Neural progenitor cell (in vitro differentiated cells): ENCODE measurements at regions not wholly inside any gene's neighbourhood (a gene's known extent, or its start where the extent isn't known, plus 50 kb on each side); places are given as distances from the start of the nearest gene placed in this dataset.

Experiments
- DNase-seq: peaks from one replicate; pipeline ENCODE4 v3.0.0-alpha.2; 2016; ENCODE audit warnings: low spot score
- H2AFZ ChIP-seq: fragments of 200-600 bp; sonication (generic); replicated peaks from 2 replicates; pipeline ENCODE4 v1.6.1; 2016; ENCODE audit warnings: antibody characterized with exemption
- H3F3A ChIP-seq: fragments of 200-600 bp; sonication (generic); 2 replicates; pipeline ENCODE4 v1.6.1; 2016; ENCODE audit warnings: antibody characterized with exemption, low read depth
- H3K27ac ChIP-seq: fragments of 200-600 bp; sonication (generic); 2 replicates; pipeline ENCODE4 v1.5.1; 2016; ENCODE audit warnings: mild to moderate bottlenecking
- H3K27me3 ChIP-seq: fragments of 200-600 bp; sonication (generic); 2 replicates; pipeline ENCODE4 v1.6.1; 2016; ENCODE audit warnings: mild to moderate bottlenecking, moderate library complexity
- H3K36me3 ChIP-seq: fragments of 200-600 bp; sonication (generic); 2 replicates; pipeline ENCODE4 v1.5.1; 2016
- H3K4me1 ChIP-seq: fragments of 200-600 bp; sonication (generic); 2 replicates; pipeline ENCODE4 v1.6.1; 2016; ENCODE audit warnings: mixed run types
- H3K4me2 ChIP-seq: fragments of 200-600 bp; sonication (generic); 2 replicates; pipeline ENCODE4 v1.6.1; 2016
- H3K4me3 ChIP-seq: fragments of 200-600 bp; sonication (generic); 2 replicates; pipeline ENCODE4 v1.5.1; 2016
- H3K79me2 ChIP-seq: fragments of 200-600 bp; sonication (generic); 2 replicates; pipeline ENCODE4 v1.6.1; 2016; ENCODE audit warnings: low read depth
- H3K9ac ChIP-seq: fragments of 200-600 bp; sonication (generic); 2 replicates; pipeline ENCODE4 v1.6.1; 2016
- H3K9me3 ChIP-seq: fragments of 200-600 bp; sonication (generic); 2 replicates; pipeline ENCODE4 v1.5.1; 2016; ENCODE audit warnings: low read depth
- H4K20me1 ChIP-seq: fragments of 200-600 bp; sonication (generic); 2 replicates; pipeline ENCODE4 v1.6.1; 2016; ENCODE audit warnings: low read depth
- H3K27ac Mint-ChIP-seq: 3 replicates; pipeline ENCODE4 v1.8.0; 2021; ENCODE audit warnings: mixed read lengths
- H3K27me3 Mint-ChIP-seq: 2 replicates; pipeline ENCODE4 v1.8.0; 2022; ENCODE audit warnings: low read depth, mild to moderate bottlenecking, inconsistent platforms, moderate library complexity, mixed read lengths; ENCODE audit not compliant: insufficient read depth
- H3K36me3 Mint-ChIP-seq: 3 replicates; pipeline ENCODE4 v1.8.0; 2021; ENCODE audit warnings: mixed read lengths
- H3K4me1 Mint-ChIP-seq: 3 replicates; pipeline ENCODE4 v1.8.0; 2021; ENCODE audit warnings: mixed read lengths
- H3K4me3 Mint-ChIP-seq: 3 replicates; pipeline ENCODE4 v1.8.0; 2021; ENCODE audit warnings: mild to moderate bottlenecking, moderate library complexity, mixed read lengths
- H3K9me3 Mint-ChIP-seq: 3 replicates; pipeline ENCODE4 v1.8.0; 2020; ENCODE audit warnings: mixed read lengths
- CTCF ChIP-seq: fragments of 200-600 bp; sonication (generic); IDR thresholded peaks from 2 replicates; pipeline ENCODE4 v1.5.1; 2017; ENCODE audit warnings: antibody characterized with exemption, mild to moderate bottlenecking
- EZH2 ChIP-seq: fragments of 200-600 bp; sonication (generic); IDR thresholded peaks from 2 replicates; pipeline ENCODE4 v1.6.1; 2017; ENCODE audit warnings: antibody characterized with exemption, mild to moderate bottlenecking, moderate library complexity
- EZH2phosphoT487 ChIP-seq: fragments of 200-600 bp; sonication (generic); IDR thresholded peaks from 2 replicates; pipeline ENCODE4 v1.6.1; 2017; ENCODE audit warnings: antibody characterized with exemption

- H3K4me2 ChIP-seq, result no peak overlapping the region
- DNase-seq, result no peak
- no peak overlapping the region for H3K4me3 Mint-ChIP-seq
- no peak overlapping the region for H3K4me3 ChIP-seq
- no peak for TF ChIP-seq CTCF
- TF ChIP-seq EZH2phosphoT487, result no peak
- no peak for TF ChIP-seq EZH2
- H3K36me3 Mint-ChIP-seq, result peaks cover 3% of the 10 kb centered on the region
- no peaks in the 10 kb centered on the region for H3K4me1 ChIP-seq
- peaks cover 32% of the 10 kb centered on the region for H3K27me3 Mint-ChIP-seq
- H2AFZ ChIP-seq, result no peak overlapping the region
- no peaks in the 10 kb centered on the region for H3K27me3 ChIP-seq
- H3F3A ChIP-seq, result no peaks in the 10 kb centered on the region
- H3K4me1 Mint-ChIP-seq, result no peaks in the 10 kb centered on the region
- H3K27ac ChIP-seq, result no peak overlapping the region
- no peaks in the 10 kb centered on the region for H3K9me3 ChIP-seq
- no peaks in the 10 kb centered on the region for H4K20me1 ChIP-seq
- H3K9ac ChIP-seq, result no peak overlapping the region
- H3K79me2 ChIP-seq, result no peaks in the 10 kb centered on the region
- no peak overlapping the region for H3K27ac Mint-ChIP-seq
- peaks cover 13% of the 10 kb centered on the region for H3K9me3 Mint-ChIP-seq
- H3K36me3 ChIP-seq, result no peaks in the 10 kb centered on the region
These were observed 120.7 kb upstream of the SOX1 start for GRCh38 chr13:111946214-111946613.

DNA sequence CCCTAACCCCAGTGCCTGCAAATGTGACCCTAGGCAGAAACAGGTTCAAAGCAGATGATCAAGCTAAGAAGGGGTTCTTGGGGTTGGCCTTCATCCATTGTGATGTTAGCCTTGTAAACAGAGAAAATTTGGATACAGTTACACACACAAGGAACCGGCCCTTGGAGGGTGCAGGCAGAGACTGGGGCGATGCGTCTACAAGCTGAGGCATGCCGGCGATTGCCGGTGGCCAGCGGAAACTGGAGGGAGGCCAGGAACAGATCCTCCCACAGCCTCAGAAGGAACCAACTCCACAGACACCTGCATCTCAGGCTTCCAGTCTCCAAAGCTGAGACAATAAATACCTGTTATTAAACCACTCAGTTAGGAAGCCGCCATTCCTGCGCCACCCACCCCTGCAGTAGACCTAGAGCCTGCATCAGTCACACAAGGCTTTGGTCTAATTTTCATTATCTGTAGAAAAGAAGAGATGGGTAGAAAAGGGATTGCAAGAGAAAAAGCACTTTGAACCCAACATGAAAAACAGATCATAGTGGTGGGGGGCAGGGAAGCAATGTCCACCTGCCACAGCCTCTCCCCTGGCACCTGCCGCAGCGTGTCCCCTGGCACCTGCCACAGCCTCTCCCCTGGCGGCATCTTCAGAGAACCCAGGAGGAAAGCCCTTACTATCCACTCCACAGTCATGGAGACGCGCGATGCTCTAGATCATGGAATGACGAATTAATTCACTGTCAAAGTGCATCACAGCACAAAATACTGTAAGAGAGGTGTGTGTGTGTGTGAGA is 119.7 kb upstream of the SOX1 start:
- no peaks in the 10 kb centered on the region for H3K79me2 ChIP-seq
- Mint-ChIP-seq H3K9me3 (peaks cover 19% of the 10 kb centered on the region), H3K27me3 (peaks cover 35% of the 10 kb centered on the region), H3K4me1 (no peaks in the 10 kb centered on the region), H3K36me3 (peaks cover 7% of the 10 kb centered on the region), H3K4me3 (no peak overlapping the region), H3K27ac (no peak overlapping the region)
- H3F3A ChIP-seq, result no peaks in the 10 kb centered on the region
- no peak for DNase-seq
- H3K9me3 ChIP-seq, result no peaks in the 10 kb centered on the region
- H4K20me1 ChIP-seq, result no peaks in the 10 kb centered on the region
- no peaks in the 10 kb centered on the region for H3K27me3 ChIP-seq
- no peak overlapping the region for H3K27ac ChIP-seq
- H3K4me1 ChIP-seq, result no peaks in the 10 kb centered on the region
- H3K4me3 ChIP-seq, result no peak overlapping the region
- H3K9ac ChIP-seq, result no peak overlapping the region
- no peak overlapping the region for H3K4me2 ChIP-seq
- TF ChIP-seq CTCF (no peak), EZH2phosphoT487 (no peak), EZH2 (no peak)
- no peak overlapping the region for H2AFZ ChIP-seq
- no peaks in the 10 kb centered on the region for H3K36me3 ChIP-seq

DNA sequence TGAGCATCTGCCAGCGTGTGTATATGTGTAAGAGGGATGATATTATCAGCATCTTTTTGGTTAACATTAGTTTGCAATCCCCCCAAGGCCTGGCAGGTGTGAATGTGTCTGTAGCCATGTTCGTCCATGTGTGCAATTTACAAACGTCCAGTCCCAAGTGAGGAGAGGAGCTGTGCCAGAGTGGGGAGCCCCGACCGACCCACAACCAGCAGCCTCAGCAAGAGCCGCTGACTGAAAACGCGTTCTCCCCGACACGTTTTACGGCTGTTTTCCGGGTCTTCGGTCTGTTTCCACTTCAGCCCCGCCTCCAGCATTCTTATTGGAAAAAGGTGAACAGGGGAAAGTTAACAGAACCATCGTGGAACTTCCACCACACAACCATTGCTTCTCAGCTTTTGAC is 119.1 kb upstream of the SOX1 start:
- Histone ChIP-seq H3K27me3 (no peaks in the 10 kb centered on the region), H3F3A (no peaks in the 10 kb centered on the region), H4K20me1 (no peaks in the 10 kb centered on the region), H3K4me1 (no peaks in the 10 kb centered on the region), H3K9ac (no peak overlapping the region), H3K36me3 (no peaks in the 10 kb centered on the region), H3K79me2 (no peaks in the 10 kb centered on the region), H3K4me2 (no peak overlapping the region), H3K27ac (no peak overlapping the region), H2AFZ (no peak overlapping the region), H3K4me3 (no peak overlapping the region), H3K9me3 (no peaks in the 10 kb centered on the region)
- no peak overlapping the region for H3K4me3 Mint-ChIP-seq
- H3K36me3 Mint-ChIP-seq, result peaks cover 7% of the 10 kb centered on the region
- no peak for TF ChIP-seq CTCF
- TF ChIP-seq EZH2, result no peak
- no peak for TF ChIP-seq EZH2phosphoT487
- H3K4me1 Mint-ChIP-seq, result peaks cover 3% of the 10 kb centered on the region
- H3K27ac Mint-ChIP-seq, result no peak overlapping the region
- H3K9me3 Mint-ChIP-seq, result peaks cover 19% of the 10 kb centered on the region
- DNase-seq, result no peak
- peaks cover 34% of the 10 kb centered on the region for H3K27me3 Mint-ChIP-seq
